ENCODE measurements at regions not wholly inside any gene's neighbourhood (a gene's known extent, or its start where the extent isn't known, plus 50 kb on each side); places are given as distances from the start of the nearest gene placed in this dataset.

DNA sequence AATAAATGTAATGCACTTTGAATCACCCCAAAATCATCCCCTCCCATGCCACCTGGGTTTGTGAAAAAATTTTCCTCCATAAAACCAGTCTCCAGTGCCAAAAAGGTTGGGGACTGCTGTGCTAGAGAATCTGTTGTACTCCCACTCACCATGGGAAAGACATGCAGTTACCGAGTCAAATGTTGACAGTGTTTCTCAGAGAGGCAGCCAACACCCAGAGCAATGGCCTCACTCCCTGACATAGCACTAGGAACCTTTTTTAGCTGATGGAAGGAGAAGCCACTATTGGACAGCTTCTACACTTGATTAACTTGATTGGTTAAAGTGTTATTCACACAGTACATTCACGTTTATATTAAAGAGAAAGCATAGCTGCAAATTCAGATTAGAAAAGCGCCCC is 59.8 kb upstream of the MANEA start:
- FAIRE-seq (no peak), DNase-seq (ENCODE audit: insufficient read length, low spot score) (no peak)
- TF ChIP-seq POLR2AphosphoS5 (IDR thresholded peaks at IDR 0.05; ENCODE audit: low read depth, low read length): no peak
- no peak for TF ChIP-seq TAF1 (IDR thresholded peaks at IDR 0.05; ENCODE audit: low read depth, low read length)
- TF ChIP-seq POLR2A (IDR thresholded peaks at IDR 0.05; ENCODE audit: low read depth, low read length): no peak
- no peak for TF ChIP-seq POU2F2 (IDR thresholded peaks at IDR 0.05; ENCODE audit: low read depth, low read length)
- no peak for TF ChIP-seq PAX5 (IDR thresholded peaks at IDR 0.05; ENCODE audit: insufficient read depth, low read length, severe bottlenecking)
- TF ChIP-seq SPI1 (IDR thresholded peaks at IDR 0.05; ENCODE audit: low read depth, low read length): no peak

DNA sequence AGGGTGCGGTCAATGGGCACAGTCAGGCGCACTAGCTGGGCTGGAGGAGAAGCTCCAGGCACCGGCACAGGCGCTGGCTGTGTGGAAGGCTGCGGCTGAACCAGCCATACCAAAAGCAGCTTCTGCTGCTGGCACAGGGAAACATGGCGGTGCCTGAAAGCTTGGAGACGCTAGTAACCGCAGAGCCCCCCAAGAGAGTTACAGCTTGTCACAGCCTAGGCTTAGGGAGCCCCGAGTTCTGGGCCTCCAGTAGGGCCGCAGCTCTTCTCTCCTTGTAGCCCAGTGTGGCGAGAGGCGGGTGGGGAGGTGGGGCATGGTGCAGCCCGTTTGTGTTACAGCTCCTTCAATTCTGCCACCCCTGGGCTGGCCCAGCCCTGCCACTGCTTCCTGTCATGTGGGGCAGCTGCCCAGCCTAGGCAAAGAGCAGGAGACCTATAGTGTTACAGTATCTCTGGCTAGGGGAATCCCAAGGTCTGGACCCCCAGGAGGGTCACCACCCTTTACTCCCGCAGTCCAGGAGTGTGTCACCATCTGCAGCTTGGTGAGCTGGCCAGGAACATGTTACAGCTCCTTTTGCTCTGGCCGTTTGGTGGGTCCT is 58.6 kb upstream of the MANEA start:
- TF ChIP-seq POU2F2 (IDR thresholded peaks at IDR 0.05; ENCODE audit: low read depth, low read length) (no peak), POLR2A (IDR thresholded peaks at IDR 0.05; ENCODE audit: low read depth, low read length) (no peak), SPI1 (IDR thresholded peaks at IDR 0.05; ENCODE audit: low read depth, low read length) (no peak), PAX5 (IDR thresholded peaks at IDR 0.05; ENCODE audit: insufficient read depth, low read length, severe bottlenecking) (no peak), POLR2AphosphoS5 (IDR thresholded peaks at IDR 0.05; ENCODE audit: low read depth, low read length) (no peak), TAF1 (IDR thresholded peaks at IDR 0.05; ENCODE audit: low read depth, low read length) (no peak)
- FAIRE-seq: no peak
- DNase-seq (ENCODE audit: insufficient read length, low spot score): no peak

DNA sequence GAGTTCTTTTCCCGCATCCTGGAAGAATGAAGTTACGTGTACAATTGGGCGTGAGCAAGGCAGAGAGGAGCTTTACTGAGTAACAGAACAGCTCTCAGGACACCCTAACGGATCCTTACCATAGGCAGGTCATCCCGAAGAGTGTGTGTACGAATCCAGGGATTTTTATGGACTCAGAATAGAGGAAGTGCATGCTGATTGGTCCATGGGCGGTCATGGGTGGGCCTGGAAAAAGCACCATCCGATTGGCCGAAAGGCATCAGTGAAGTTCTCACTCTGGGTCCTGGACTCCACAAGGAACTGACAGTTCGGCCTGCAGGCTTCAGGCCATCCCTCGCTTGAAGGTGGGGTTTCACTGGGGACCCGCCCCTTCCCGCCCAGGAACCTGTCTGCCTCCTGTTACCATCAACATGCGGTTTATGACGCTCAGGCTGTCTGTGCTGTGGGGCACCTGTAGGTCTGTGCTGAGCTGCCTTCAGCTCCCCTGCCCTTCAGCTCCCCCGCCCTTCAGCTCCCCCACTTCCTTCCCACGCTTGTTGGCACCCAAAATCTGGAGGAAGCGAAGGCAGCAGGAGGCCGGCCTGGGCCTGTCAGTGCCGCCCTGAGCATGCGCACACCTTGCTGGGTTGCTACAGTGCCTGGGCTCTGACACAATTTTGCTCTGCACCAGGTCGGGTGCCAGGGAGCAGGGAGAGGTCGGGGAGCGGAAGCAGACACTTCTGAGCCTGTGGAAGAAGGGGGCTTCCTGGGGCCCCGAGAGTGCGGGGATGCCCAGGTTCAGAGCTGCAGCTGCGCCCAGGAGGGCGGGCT is 57.9 kb upstream of the MANEA start:
- TF ChIP-seq POLR2AphosphoS5 (IDR thresholded peaks at IDR 0.05; ENCODE audit: low read depth, low read length) (no peak), TAF1 (IDR thresholded peaks at IDR 0.05; ENCODE audit: low read depth, low read length) (no peak), POU2F2 (IDR thresholded peaks at IDR 0.05; ENCODE audit: low read depth, low read length) (no peak), POLR2A (IDR thresholded peaks at IDR 0.05; ENCODE audit: low read depth, low read length) (no peak), PAX5 (IDR thresholded peaks at IDR 0.05; ENCODE audit: insufficient read depth, low read length, severe bottlenecking) (no peak), SPI1 (IDR thresholded peaks at IDR 0.05; ENCODE audit: low read depth, low read length) (no peak)
- FAIRE-seq: no peak
- no peak for DNase-seq (ENCODE audit: insufficient read length, low spot score)

DNA sequence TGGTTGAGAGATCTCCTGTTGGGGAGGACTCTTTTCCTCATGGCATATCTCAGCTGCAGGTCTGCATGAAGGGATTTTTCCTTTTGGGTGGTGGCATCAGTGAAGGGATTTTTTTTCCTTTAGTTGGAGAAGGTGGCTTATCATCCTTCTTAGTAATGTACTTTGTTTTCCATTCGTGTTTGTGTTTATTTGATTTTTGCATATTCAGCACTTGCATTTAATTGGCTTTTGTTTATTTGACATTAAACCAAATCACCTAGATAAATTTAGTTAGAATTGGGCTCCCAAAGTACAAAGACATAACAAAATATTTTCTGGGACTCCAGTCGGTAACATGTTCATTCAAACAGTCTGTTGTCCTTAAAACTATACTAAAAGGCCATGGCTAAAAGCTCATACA is 56.2 kb upstream of the MANEA start:
- no peak for FAIRE-seq
- TF ChIP-seq POLR2AphosphoS5 (IDR thresholded peaks at IDR 0.05; ENCODE audit: low read depth, low read length) (no peak), POLR2A (IDR thresholded peaks at IDR 0.05; ENCODE audit: low read depth, low read length) (no peak), PAX5 (IDR thresholded peaks at IDR 0.05; ENCODE audit: insufficient read depth, low read length, severe bottlenecking) (no peak), SPI1 (IDR thresholded peaks at IDR 0.05; ENCODE audit: low read depth, low read length) (no peak), POU2F2 (IDR thresholded peaks at IDR 0.05; ENCODE audit: low read depth, low read length) (no peak), TAF1 (IDR thresholded peaks at IDR 0.05; ENCODE audit: low read depth, low read length) (no peak)

More for the DNA sequence above, 56.2 kb upstream of the MANEA start:
- no peak for DNase-seq (ENCODE audit: insufficient read length, low spot score)

All from GM12891 (cell line).